CD4-positive, alpha-beta T cell treated with Interleukin-21 for 1 hour (primary cell): ENCODE measurements at regions not wholly inside any gene's neighbourhood (a gene's known extent, or its start where the extent isn't known, plus 50 kb on each side); places are given as distances from the start of the nearest gene placed in this dataset.
A peak's percentile ranks its signal among the peaks of the same experiment; 100 is the strongest.

ENCODE experiments used
- DNase-seq: peaks from one replicate; pipeline ENCODE4 v3.0.0-alpha.2; 2020

DNA sequence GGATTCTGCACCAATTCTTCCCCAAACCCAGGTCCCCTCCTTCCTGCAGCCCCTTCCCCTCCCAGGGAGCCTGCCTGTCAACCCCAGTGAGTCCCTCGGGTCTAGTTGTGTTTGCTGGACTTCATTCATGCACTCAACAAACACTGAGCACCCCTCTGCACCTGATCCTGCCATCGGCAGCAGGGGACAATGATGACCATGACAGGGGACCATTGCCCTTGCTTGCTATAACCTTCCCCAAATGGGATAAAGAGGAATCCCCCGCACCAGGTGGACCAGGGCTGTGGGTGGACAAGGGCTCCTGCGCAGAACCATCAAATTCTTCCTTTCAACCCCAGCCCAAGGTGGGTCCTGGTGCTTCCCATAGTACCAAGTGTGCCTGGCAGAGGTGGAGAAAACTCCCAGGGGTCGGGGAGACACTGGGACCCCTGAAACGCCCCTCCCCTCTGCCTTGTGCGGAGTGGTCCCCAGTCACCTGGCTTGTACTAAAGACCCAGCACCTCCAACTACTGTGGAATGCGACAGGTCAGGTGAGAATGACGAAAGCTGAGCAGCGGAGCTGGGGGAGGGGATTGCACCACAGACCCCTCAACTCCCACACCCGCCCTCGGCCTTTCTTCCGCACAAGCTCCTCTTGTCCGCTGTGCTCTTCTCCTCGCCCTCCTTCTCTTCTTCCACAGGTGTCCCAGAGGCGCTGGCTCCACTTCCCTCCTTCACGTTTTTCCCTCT is 119.9 kb upstream of the ZNF217 start:
- no peak for DNase-seq

DNA sequence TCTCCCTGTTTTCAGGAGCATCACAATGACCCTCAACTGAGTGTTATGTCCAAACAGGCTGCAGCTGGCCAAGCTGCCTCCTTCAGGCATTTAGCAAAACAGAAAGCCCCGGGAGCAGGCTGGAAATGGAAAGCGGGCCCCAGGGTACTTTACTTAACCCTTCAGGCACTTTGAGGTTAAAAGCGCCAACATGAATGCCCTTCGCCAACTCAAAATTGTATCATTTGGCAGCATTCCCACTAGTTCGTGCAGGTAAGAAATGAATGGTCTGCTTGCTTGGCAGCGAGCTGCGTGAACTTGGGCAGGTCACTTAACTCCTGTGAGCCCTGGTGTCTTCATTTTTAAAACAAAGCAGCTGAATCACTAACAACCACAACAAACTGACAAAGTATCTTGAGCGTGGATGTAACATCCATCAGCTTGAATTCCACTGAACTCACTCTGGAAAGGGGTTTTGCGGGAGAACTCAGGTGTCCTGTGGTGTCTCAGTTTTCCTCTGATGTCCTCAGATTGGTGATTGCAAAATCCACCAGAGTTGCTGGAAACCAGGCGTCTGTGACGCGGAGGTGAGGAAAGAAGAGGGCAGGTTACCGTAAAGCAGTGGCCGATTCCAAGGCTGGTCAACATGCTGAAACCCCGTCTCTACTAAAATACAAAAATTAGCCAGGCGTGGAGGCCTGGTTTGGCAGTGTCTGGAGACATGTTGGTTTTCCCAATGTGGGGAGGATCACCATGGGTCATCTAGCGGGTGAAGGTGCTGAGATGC is 118.8 kb upstream of the ZNF217 start:
- no peak for DNase-seq

DNA sequence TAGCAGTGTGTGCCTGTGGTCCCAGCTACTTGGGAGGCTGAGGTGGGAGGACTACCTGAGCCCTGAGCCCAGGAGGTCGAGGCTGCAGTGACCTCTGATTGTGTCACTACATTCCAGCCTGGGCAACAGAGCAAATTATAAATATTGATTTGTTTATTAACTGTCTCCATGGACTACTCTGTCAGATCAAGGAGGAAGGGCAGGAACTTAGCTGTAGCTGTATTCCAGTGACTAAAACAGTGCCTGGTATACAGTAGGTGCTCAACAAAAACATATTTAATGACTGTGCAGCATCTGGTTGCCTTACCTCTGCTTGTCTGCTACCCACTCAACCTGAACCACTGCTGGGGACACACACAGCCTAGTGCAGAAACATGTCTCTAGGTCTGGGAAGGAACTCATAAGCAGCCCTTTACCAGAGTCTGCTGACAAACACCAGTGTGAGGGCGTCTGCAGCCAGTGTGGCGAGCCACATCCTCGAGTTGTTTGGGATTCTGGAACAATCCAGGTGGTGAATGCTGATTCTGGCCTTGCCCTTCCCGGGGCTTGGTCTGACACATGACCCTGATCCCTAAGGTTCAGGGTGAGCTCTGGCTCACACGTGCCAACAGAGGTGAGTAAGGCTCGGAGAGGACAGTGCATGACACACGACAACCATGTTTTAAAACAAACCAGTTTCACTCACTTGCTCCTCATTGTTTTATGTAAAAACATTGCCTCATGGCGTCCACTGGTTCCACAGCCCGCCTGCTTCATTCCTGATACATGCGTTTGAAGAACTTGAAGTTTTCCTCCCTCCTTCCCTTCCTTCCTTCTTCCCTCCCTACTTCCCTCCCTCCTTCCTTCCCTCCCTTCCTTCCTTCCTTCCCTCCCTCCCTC is 117.9 kb upstream of the ZNF217 start:
- no peak for DNase-seq

DNA sequence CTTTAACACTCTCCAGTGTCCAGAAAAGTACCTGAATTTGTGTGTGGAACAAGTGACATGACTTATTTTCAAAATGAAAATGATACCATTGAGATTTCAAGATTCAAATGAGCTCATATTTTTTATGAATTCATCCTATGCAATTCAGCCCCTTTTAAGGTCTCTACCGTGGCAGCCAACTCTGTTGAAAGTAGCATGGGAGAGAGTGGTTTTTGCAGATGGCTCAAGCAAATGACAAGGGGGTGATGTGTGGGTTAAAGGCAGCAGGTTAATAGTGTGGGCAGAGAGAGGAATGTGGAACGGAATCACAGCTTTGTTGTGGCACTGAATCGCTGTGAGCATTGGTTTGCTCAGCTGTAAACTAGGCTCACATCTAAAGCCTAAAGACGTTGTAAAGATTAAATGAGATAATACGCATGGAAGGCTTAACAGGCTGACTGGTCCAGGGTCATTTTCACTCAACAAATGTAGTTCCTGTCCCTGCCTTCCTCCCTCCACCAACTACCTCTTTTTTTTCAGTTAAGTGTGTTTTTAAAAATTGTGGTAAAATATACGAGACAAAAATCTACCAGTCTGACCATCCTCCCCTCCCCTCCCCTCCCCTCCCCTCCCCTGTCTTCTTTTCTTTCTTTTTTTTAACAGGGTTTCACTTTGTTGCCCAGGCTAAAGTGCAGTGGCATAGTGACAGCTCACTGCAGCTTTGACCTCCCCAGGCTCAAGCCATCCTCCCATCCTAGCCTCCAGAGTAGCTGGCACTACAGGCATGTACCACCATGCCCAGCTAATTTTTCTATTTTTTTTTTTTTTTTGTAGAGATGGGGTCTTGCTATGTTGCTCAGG is 114.7 kb upstream of the ZNF217 start:
- DNase-seq: peak; percentile 28

DNA sequence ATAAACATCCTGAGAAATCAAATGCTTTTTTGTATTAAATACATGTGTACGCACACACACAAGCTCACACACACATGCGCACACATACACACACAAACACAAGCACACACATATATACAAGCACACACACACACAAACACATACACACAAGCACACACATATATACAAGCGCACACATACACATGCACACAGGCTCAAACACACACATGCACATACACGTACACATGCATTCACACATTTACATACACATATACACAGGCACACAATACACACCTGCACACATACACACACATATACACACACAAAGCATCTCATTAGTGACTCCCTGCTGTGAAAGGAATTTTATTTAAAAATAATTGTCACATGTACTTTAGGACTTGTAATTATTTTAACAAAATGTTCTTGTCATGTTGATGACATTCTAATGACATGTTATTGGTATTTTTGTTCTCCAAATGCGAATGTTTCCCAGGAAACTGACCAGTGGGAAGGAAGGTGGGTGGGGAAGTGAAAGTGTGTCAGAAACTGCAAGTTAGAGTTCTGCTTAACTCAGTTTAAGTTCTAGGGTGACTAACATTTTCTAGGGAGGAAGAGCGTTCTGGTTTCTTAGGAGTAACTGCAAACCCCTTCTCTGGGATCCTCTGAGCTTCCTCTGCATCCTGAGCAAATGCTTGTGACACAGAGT is 113.9 kb upstream of the ZNF217 start:
- peak; percentile 8 for DNase-seq

DNA sequence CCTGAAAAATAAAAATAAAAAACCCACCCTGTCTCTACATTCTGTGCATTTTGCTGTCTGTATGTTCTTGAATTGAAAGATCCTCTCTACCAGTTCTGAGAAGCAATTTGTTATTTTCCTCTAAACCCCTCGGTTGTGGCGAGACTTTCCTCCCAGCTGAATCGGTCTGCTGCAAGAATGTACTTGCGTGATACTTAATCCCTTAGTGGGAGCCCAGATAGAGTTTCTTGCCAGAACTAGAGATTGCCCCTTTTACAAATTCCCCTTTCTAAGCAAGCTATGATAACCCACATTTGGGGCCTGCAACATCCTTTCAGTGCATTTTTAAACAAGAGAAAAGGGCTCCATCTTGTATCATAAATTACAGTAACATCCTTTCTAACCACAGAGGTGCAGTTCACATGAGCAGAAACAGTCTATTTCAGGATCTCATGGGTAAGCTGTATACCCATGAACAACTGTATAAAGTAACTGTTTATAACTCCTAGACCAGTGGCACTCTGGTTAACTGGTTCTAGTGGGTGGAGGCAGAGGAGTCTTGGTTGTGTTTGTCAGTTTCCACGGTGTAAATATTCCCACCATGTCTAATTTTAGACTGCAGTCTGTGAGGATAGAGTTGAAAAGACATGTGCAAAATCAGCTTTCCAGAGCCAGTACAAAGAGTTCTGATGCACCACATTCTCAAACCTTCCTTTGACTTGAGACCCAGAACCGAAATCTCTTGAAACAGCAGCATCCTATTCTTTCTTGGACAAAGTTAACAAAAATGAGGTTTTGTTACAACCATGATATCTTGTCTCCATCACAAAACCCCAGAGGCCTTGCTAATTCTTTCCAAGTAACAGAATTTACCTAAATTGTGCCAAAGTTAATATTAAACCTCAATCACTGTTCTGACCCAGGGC is 113.1 kb upstream of the ZNF217 start:
- peak; percentile 28 for DNase-seq

DNA sequence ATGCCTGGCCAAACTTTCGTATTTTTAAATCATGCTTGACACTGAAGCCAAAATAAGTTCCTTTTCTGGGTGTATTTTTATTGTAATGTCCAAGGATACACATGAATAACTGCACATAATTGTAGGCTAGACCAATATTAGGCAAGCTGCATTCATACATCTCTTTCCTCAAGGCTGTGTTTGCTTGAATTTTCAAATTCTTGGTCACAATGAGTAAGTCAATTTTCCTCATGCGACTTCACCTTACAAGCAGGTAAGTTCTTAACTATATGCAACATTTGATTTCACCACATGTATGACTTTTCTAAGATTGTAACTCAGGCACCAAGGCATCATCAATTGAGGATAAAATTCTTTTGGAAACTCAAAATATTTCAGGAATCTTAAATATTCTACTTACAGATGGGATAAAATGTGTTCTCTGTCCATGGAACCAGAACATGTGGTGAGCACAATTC is 112.4 kb upstream of the ZNF217 start:
- DNase-seq: no peak

DNA sequence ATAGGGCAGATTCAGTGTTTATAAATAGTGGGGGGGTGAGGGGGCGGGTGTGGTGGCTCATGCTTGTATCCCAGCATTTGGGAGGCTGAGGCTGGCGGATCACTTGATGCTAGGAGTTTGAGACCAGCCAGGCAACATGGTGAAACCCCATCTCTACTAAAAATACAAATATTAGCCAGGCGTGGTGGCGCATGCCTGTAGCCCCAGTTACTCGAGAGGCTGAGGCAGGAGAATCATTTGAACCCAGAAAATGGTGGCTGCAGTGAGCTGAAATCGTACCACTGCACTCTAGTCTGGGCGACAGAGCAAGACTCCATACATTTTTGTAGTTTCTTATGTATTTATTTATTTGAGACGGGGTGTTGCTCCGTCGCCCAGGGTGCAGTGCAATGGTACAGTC is 109.0 kb upstream of the ZNF217 start:
- no peak for DNase-seq

DNA sequence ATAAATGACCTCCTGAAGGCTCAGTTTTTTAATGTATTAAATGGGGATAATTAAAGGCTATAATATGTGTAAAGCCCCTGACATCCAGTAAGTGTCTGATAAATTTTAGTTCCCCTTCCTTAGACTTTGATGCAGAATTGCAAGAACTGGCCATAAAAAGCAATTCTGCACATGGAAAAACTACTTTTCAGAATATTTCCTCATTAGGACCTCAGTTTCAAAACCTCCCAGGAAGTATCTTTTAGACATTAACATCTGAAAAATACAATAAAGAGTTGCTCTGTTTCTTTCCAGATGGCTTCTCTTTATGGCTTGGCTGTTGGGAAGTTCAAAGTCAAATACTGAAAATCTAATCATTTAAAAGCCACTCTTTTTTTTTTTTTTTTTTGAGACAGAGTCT is 106.3 kb upstream of the ZNF217 start:
- DNase-seq: no peak

DNA sequence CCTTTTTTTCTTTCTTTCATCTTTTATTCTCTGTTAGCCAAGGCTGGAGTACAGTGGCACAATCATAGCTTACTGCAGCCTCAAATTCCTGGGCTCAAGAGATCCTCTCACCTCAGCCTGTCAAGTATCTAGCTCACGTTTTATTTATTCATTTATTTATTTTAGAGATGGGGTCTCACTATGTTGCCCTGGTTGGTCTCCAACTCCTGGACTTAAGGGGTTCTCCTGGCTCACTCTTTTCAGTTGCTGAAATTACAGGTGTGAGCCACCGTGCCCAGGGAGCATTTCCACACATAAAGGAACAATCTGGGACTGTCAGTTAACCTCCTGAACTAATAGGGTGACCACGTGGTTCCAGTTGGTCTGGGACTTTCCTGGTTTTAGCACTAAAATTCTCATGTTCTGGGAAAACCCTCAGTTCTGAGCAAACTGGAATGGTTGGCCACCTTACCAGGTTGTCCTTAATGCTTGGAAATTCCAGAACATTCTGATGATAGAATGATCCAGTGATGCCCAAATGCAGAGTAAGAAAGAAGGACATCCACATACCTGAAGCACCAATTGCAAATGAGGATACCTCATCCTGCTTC is 105.5 kb upstream of the ZNF217 start:
- DNase-seq: no peak

DNA sequence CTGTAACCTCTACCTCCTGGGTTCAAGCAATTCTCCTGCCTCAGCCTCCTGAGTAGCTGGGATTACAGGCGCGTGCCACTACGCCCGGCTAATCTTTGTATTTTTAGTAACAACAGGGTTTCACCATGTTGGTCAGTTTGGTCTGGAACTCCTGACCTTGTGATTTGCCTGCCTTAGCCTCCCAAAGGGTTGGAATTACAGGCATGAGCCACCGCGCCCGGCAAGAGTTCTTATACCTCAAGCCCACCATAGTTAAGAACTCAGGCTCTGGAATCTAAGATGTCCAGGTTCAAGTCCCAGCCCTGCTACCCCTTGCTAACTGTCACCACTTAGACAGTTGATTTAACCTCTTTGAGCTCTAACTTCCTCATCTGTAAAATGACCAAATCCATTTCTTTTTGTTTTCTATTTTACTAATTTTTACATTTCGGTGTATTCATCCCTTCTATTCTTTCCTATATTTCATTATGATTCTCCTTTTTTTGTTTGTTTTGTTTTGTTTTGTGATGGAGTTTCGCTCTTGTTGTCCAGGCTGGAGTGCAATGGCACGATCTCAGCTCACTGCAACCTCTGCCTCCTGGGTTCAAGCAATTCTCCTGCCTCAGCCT is 104.8 kb upstream of the ZNF217 start:
- DNase-seq: no peak

DNA sequence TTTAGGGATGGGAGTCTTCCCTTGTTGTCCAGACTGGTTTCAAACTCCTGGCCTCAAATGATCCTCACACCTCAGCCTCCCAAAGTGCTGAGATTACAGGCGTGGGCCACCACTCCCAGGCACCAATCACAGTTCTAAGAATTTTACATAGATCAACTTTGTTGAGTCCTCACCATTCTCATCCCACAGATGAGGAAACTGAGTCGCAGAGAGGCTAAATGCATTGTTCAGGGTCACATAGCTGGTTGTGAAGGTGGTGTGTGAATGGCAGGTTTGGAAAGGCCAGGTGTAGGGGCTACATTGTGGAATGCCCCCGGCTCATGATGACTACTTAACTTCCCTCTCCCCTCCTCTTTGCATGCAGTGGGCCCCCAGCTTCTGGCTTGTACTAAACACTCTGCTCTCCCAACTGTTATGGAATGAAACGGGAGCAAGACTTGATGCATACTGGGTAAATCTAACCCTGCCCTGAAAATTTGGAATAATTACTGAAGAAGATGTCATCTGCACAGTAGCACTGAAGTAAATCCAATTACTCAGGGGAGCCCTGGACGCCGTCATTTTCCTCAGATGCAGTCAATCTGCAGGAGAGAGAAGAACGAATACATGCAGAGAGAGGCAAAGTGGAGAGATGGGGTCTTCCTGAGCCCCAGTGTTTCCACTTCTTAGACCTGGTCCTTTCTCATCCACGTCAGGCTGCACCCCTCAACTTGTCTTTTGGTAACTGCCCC is 102.3 kb upstream of the ZNF217 start:
- no peak for DNase-seq

DNA sequence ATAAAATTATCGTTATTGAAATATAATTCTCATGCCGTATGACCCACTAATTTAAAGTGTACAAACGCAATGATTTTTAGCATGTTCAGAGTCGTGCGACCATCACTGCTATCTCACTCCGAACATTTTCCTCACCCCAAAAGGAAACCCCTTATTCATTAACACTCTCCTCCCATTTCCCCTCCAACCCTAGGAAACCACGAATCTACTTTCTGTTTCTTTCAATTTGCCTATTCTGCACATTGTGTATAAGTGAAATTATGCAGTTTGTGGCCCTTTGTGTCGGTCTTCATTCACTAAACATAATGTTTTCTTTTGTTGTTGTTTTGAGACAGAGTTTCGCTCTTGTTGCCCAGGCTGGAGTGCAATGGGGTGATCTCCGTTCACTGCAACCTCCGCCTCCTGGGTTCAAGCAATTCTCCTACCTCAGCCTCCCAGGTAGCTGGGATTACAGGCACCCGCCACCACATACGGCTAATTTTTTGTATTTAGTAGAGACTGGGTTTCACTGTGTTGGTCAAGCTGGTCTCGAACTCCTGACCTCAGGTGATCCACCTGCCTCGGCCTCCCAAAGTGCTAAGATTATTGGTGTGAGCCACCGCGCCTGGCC is 99.7 kb upstream of the ZNF217 start:
- DNase-seq: peak; percentile 44

DNA sequence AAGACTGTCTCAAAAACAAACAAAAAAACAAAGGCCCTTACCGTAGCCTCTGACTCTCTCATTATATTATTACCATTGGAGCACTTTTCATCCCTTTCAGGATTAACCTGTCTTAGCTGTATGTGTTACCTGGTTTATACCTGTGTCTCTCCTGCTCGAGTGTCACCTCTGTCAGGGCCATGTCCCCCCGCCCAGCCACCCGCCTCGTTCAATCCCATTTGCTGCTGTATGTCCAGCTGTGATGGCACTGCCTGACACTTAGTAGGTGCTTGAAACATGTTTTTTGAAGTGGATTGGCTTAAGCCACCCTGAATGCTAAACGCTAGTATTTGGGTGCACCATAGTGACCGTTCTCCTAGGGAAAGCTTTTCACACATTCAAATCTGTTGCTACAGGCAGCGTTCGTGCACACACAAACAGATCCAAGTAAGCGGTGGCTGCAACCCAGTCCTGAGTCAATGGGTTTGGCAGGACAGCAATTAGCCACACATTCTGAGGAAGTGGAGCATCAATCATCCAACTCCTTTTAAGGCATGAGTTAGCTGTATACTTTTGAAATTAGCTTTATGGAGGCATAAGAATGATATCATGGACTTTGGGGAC is 98.9 kb upstream of the ZNF217 start:
- no peak for DNase-seq

DNA sequence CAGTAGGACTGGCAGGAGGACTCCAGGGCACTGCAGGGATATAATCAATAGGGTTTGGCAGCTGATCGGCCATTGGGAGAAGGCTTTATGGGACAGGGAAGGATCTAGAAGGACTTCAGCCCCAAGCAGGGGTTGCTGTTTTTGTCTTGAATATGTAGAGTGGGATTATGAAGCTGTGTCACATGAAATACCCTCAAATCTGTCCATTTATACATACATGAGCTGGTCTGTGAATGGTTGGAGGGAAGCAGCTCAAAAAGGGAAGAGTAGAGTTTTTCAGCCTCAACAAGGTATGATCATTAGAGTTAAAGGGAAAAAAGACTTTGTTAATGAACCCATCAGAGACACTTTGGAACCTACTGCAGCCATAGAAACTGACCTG is 98.2 kb upstream of the ZNF217 start:
- no peak for DNase-seq

DNA sequence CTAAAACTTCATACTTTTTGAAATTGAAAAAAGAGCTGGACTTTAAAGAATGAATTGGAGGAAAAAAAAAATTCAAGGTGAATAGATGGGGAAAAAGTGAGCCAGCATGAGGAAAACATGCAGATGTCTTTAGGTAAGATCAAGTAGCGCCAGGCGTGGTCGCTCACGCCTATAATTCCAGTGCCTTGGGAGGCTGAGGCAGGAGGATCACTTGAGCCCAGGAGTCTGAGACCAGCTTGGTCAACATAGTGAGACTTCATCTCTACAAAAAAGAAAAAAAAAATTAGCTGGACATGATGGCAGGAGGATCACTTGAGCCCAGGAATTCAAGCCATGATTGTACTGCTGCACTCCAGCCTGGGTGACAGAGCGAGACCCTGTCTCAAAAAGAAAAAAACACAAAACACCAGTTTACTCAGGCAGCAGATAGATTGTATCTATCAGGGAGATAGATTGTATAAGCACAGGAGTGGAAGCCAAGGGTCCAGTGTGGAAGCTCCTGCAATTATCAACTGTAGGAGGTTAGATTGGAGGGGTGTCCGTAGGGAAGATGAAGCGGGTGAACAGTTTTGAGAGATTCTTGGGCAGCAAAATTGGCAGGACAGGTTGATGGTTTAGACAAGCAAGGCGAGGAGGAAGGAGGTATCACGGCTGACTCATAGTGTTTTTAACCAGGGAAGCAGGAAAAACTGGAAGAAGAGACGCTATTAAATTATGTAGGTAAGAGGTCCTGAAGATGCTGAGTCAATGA is 97.6 kb upstream of the ZNF217 start:
- no peak for DNase-seq

DNA sequence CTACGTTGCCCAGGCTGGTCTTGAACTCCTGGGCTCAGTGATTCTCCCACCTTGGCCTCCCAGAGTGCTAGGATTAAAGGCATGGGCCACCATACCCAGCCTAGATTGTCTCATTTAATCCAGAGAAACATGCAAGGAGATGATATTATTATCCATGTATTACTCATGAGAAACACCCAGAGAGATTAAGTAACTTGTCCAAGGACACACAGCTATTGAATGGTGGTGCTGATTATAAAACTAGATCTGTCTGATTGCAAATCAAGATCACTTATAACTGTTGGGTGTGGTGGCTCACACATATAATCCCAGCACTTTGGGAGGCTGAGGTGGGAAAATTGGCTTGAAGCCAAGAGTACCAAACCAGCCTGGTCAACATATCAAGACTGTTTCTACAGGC is 94.4 kb upstream of the ZNF217 start:
- no peak for DNase-seq
